Activated CD8-positive, alpha-beta memory T cell treated with anti-CD3 and anti-CD28 coated beads, Interleukin-2, amount 50 U/mL, for 24 hours (primary cell): ENCODE measurements at regions not wholly inside any gene's neighbourhood (a gene's known extent, or its start where the extent isn't known, plus 50 kb on each side); places are given as distances from the start of the nearest gene placed in this dataset.

Source experiments
- DNase-seq: peaks from one replicate; pipeline ENCODE4 v3.0.0-alpha.2; 2020; ENCODE audit errors: extremely low read depth

GRCh38 chr13:30031488-30031887, 181.1 kb upstream of the UBL3 start:
- no peak for DNase-seq

GRCh38 chr13:30030141-30030750, 179.8 kb upstream of the UBL3 start:
- no peak for DNase-seq

GRCh38 chr13:30027569-30028455, 177.4 kb upstream of the UBL3 start:
- DNase-seq = no peak

- no peak for DNase-seq
Measured at GRCh38 chr13:30026909-30027308, 176.5 kb upstream of the UBL3 start.

- no peak for DNase-seq
Measured at GRCh38 chr13:30026093-30026492, 175.7 kb upstream of the UBL3 start.

- DNase-seq = no peak
Measured at GRCh38 chr13:30025351-30025750, 174.9 kb upstream of the UBL3 start.

- DNase-seq = no peak
Measured at GRCh38 chr13:30024125-30024865, 173.9 kb upstream of the UBL3 start.

- no peak for DNase-seq
Measured at GRCh38 chr13:30023196-30023895, 172.9 kb upstream of the UBL3 start.

GRCh38 chr13:30022796-30023195, 172.4 kb upstream of the UBL3 start:
- no peak for DNase-seq

- no peak for DNase-seq
Measured at GRCh38 chr13:30022256-30022655, 171.8 kb upstream of the UBL3 start.

- DNase-seq = no peak
Measured at GRCh38 chr13:30021611-30022010, 171.2 kb upstream of the UBL3 start.

GRCh38 chr13:30020726-30021312, 170.4 kb upstream of the UBL3 start:
- DNase-seq = no peak

GRCh38 chr13:30019648-30020626, 169.5 kb upstream of the UBL3 start:
- DNase-seq = no peak

- DNase-seq = no peak
Measured at GRCh38 chr13:30017880-30018279, 167.5 kb upstream of the UBL3 start.

- no peak for DNase-seq
Measured at GRCh38 chr13:30016398-30016797, 166.0 kb upstream of the UBL3 start.

- DNase-seq = no peak
Measured at GRCh38 chr13:30009411-30009810, 159.0 kb upstream of the UBL3 start.

GRCh38 chr13:30006246-30006645, 155.8 kb upstream of the UBL3 start:
- no peak for DNase-seq

- no peak for DNase-seq
Measured at GRCh38 chr13:30004204-30004603, 153.8 kb upstream of the UBL3 start.

- DNase-seq = no peak
Measured at GRCh38 chr13:30002577-30002976, 152.2 kb upstream of the UBL3 start.

- DNase-seq = no peak
Measured at GRCh38 chr13:30000370-30000765, 150.0 kb upstream of the UBL3 start.
